ENCODE measurements at regions not wholly inside any gene's neighbourhood (a gene's known extent, or its start where the extent isn't known, plus 50 kb on each side); places are given as distances from the start of the nearest gene placed in this dataset.
"Not testable (repeated sequence)": the region's sequence is repeated elsewhere in the genome, so short reads cannot be mapped to it uniquely, and the experiment has no call there.

- H3K4me1 ChIP-seq = peaks cover 0 to 38% (median 2%) of the 10 kb centered on the region in 3 donors
- intact Hi-C loops (cut with DNase I) = no loop called here
Observed at GRCh38 chr11:96484361-96484760, 94.5 kb downstream of the JRKL start.

GRCh38 chr11:96486890-96487611 is 97.2 kb downstream of the JRKL start:
- TF ChIP-seq POLR2A (IDR thresholded peaks at IDR 0.05) (no peak), CTCF (IDR thresholded peaks at IDR 0.05) (no peak)
- 39 to 95% methylated on average over 3 to 7 of the region's 13 CpGs for WGBS, 2 donors
- Histone ChIP-seq H3K4me1 (peaks cover 0 to 29% (median 0%) of the 10 kb centered on the region in 3 donors), H3K4me3 (no peak overlapping the region), H3K36me3 (no peaks in the 10 kb centered on the region), H3K27ac (no peak overlapping the region), H3K27me3 (no peaks in the 10 kb centered on the region), H3K9me3 (no peaks in the 10 kb centered on the region)
- DNase-seq = no peak
- intact Hi-C loops (cut with DNase I) = no loop called here

More at GRCh38 chr11:96484361-96484760, 94.5 kb downstream of the JRKL start:
- no peak overlapping the region for H3K27ac ChIP-seq
- H3K36me3 ChIP-seq = no peaks in the 10 kb centered on the region
- no peak for DNase-seq
- H3K4me3 ChIP-seq = no peak overlapping the region
- no peak for TF ChIP-seq POLR2A (IDR thresholded peaks at IDR 0.05)
- no peaks in the 10 kb centered on the region for H3K27me3 ChIP-seq
- no peaks in the 10 kb centered on the region for H3K9me3 ChIP-seq

GRCh38 chr11:96488911-96489310 is 99.1 kb downstream of the JRKL start:
- H3K27ac ChIP-seq; H3K36me3 ChIP-seq; intact Hi-C loops (cut with DNase I); DNase-seq; H3K27me3 ChIP-seq; H3K9me3 ChIP-seq; H3K4me3 ChIP-seq: not testable (repeated sequence)
- H3K4me1 ChIP-seq = peaks cover 0 to 12% (median 0%) of the 10 kb centered on the region in 3 donors
- 67 to 69% methylated on average over 3 of the region's 3 CpGs for WGBS, 2 donors

GRCh38 chr11:96500440-96500839 is 110.6 kb downstream of the JRKL start:
- no peak overlapping the region for H3K27ac ChIP-seq
- no peaks in the 10 kb centered on the region for H3K27me3 ChIP-seq
- intact Hi-C loops (cut with DNase I) = no loop called here
- WGBS, 2 donors = 50 to 69% methylated on average over 3 of the region's 3 CpGs
- H3K4me1 ChIP-seq = no peaks in the 10 kb centered on the region
- no peak overlapping the region for H3K4me3 ChIP-seq
- no peak for TF ChIP-seq CTCF (IDR thresholded peaks at IDR 0.05)
- no peak for TF ChIP-seq POLR2A (IDR thresholded peaks at IDR 0.05)
- H3K36me3 ChIP-seq = no peaks in the 10 kb centered on the region
- DNase-seq = no peak
- no peaks in the 10 kb centered on the region for H3K9me3 ChIP-seq

GRCh38 chr11:96506041-96506440 is 116.2 kb downstream of the JRKL start:
- no peaks in the 10 kb centered on the region for H3K9me3 ChIP-seq
- 100% methylated on average over 1 of the region's 1 CpG for WGBS, 2 donors
- DNase-seq = no peak
- no peak overlapping the region for H3K4me3 ChIP-seq
- no peaks in the 10 kb centered on the region for H3K4me1 ChIP-seq
- intact Hi-C loops (cut with DNase I) = no loop called here
- no peaks in the 10 kb centered on the region for H3K36me3 ChIP-seq
- no peak for TF ChIP-seq CTCF (IDR thresholded peaks at IDR 0.05)
- TF ChIP-seq POLR2A (IDR thresholded peaks at IDR 0.05) = no peak
- H3K27me3 ChIP-seq = no peaks in the 10 kb centered on the region
- H3K27ac ChIP-seq = no peak overlapping the region

GRCh38 chr11:96506953-96507354 is 117.1 kb downstream of the JRKL start:
- DNase-seq = no peak
- TF ChIP-seq POLR2A (IDR thresholded peaks at IDR 0.05) (no peak), CTCF (IDR thresholded peaks at IDR 0.05) (no peak)
- Histone ChIP-seq H3K27me3 (no peaks in the 10 kb centered on the region), H3K4me1 (no peaks in the 10 kb centered on the region), H3K9me3 (no peaks in the 10 kb centered on the region), H3K4me3 (no peak overlapping the region), H3K36me3 (no peaks in the 10 kb centered on the region), H3K27ac (no peak overlapping the region)
- WGBS, 2 donors = 71 to 74% methylated on average over 6 to 8 of the region's 8 CpGs
- intact Hi-C loops (cut with DNase I) = no loop called here

Data from esophagus squamous epithelium (tissue), 5 donors.